ENCODE measurements at regions not wholly inside any gene's neighbourhood (a gene's known extent, or its start where the extent isn't known, plus 50 kb on each side); places are given as distances from the start of the nearest gene placed in this dataset.

GRCh38 chr4:56732301-56732700, 51.2 kb upstream of the HOPX start:
- Histone ChIP-seq H3K9me3 (ENCODE audit: control insufficient read depth, insufficient read depth, low read length) (no peaks in the 10 kb centered on the region), H3K27me3 (ENCODE audit: control insufficient read depth, insufficient read depth, low read length) (no peaks in the 10 kb centered on the region), H3K27ac (ENCODE audit: low read depth, low read length) (no peak overlapping the region), H3K4me3 (ENCODE audit: low read depth, low read length) (no peak overlapping the region)
- no peak for TF ChIP-seq CTCF (IDR thresholded peaks at IDR 0.05; ENCODE audit: low read depth, low read length)
- POLR2A ChIA-PET, result no interaction called here
- CTCF ChIA-PET, result no interaction called here
- DNase-seq (ENCODE audit: low read depth, low spot score), result no peak

- H3K27me3 ChIP-seq (ENCODE audit: control insufficient read depth, insufficient read depth, low read length), result no peaks in the 10 kb centered on the region
- ChIA-PET CTCF (no interaction called here), POLR2A (interaction anchor here (0.6 kb wide), 1 partner anchor 101 kb away, joined by 5 read pairs; no protein-coding TSS in a partner anchor)
- DNase-seq (ENCODE audit: low read depth, low spot score), result no peak
- TF ChIP-seq CTCF (IDR thresholded peaks at IDR 0.05; ENCODE audit: low read depth, low read length), result no peak
- H3K4me3 ChIP-seq (ENCODE audit: low read depth, low read length), result no peak overlapping the region
- no peak overlapping the region for H3K27ac ChIP-seq (ENCODE audit: low read depth, low read length)
- no peaks in the 10 kb centered on the region for H3K9me3 ChIP-seq (ENCODE audit: control insufficient read depth, insufficient read depth, low read length)
These were observed 50.8 kb upstream of the HOPX start for GRCh38 chr4:56731857-56732256.

All from AG04450 (cell line).